Fibroblast of lung (primary cell): ENCODE measurements at regions not wholly inside any gene's neighbourhood (a gene's known extent, or its start where the extent isn't known, plus 50 kb on each side); places are given as distances from the start of the nearest gene placed in this dataset.

Experiments
- EZH2 ChIP-seq: IDR thresholded peaks from 2 replicates; pipeline ENCODE4 v1.5.1; 2012; ENCODE audit warnings: low read length, control low read depth, mild to moderate bottlenecking; ENCODE audit errors: missing control alignments
- TF ChIP-seq, protein P1 (sequence below), 2 donors: IDR thresholded peaks in 1 of 2; conservative IDR thresholded peaks in 1 of 2; 1 replicate in 1 of 2; 2 replicates in 1 of 2; pipeline ENCODE4 v1.5.1; 2011 to 2012; ENCODE audit warnings: low read length in 2 of 2, control low read depth in 1 of 2, inconsistent platforms in 1 of 2, low read depth in 1 of 2, mild to moderate bottlenecking in 1 of 2

- TF ChIP-seq EZH2 = no peak
- TF ChIP-seq, protein P1, sequence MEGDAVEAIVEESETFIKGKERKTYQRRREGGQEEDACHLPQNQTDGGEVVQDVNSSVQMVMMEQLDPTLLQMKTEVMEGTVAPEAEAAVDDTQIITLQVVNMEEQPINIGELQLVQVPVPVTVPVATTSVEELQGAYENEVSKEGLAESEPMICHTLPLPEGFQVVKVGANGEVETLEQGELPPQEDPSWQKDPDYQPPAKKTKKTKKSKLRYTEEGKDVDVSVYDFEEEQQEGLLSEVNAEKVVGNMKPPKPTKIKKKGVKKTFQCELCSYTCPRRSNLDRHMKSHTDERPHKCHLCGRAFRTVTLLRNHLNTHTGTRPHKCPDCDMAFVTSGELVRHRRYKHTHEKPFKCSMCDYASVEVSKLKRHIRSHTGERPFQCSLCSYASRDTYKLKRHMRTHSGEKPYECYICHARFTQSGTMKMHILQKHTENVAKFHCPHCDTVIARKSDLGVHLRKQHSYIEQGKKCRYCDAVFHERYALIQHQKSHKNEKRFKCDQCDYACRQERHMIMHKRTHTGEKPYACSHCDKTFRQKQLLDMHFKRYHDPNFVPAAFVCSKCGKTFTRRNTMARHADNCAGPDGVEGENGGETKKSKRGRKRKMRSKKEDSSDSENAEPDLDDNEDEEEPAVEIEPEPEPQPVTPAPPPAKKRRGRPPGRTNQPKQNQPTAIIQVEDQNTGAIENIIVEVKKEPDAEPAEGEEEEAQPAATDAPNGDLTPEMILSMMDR (conservative IDR thresholded peaks at IDR 0.05 in 1 of 2, IDR thresholded peaks at IDR 0.05 in 1 of 2; ENCODE audit: low read depth in 1 of 2, low read length in 2 of 2) = no peak
Observed at GRCh38 chr5:117054911-117055310, 480.3 kb upstream of the SEMA6A start.
